ENCODE measurements at regions not wholly inside any gene's neighbourhood (a gene's known extent, or its start where the extent isn't known, plus 50 kb on each side); places are given as distances from the start of the nearest gene placed in this dataset.
"Not testable (repeated sequence)": the region's sequence is repeated elsewhere in the genome, so short reads cannot be mapped to it uniquely, and the experiment has no call there.

- Mint-ChIP-seq H3K4me1 (no peaks in the 10 kb centered on the region), H3K27me3 (peaks cover 0 to 5% of the 10 kb centered on the region in 2 donors)
- no peak for ATAC-seq (replicated peaks)
These were observed 749.1 kb upstream of the ARPP21 start for GRCh38 chr3:34890247-34890646.

DNA sequence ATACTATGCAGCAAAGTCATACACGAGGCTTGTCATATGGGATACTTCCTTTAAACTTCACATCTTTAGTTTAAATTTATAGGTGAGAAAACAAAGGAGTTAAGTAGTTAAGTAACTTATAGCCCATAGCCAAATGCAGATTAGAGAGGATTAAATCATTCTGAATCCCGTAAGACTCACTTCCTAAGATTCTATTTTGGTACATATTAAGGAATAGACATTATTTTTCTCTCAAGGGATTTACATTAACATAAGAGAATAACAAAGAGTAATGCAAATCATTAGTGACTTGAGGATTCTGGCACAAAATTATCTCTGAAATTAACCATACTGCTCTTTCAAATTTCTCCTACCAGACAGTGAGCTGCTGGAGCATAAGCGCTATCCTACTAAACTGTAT lies 747.4 kb upstream of the ARPP21 start:
- H3K4me3 Mint-ChIP-seq, result no peak overlapping the region
- no peaks in the 10 kb centered on the region for H3K4me1 Mint-ChIP-seq
- peaks cover 0 to 1% of the 10 kb centered on the region in 2 donors for H3K36me3 Mint-ChIP-seq
- ATAC-seq (replicated peaks) (no peak), DNase-seq (no peak)
- peaks cover 0 to 5% of the 10 kb centered on the region in 2 donors for H3K27me3 Mint-ChIP-seq
- H3K27ac Mint-ChIP-seq, result no peak overlapping the region
- peaks cover 0 to 2% of the 10 kb centered on the region in 2 donors for H3K9me3 Mint-ChIP-seq

More at GRCh38 chr3:34890247-34890646, 749.1 kb upstream of the ARPP21 start:
- H3K27ac Mint-ChIP-seq, result no peak overlapping the region
- peaks cover 0 to 1% of the 10 kb centered on the region in 2 donors for H3K36me3 Mint-ChIP-seq
- DNase-seq, result no peak
- no peak overlapping the region for H3K4me3 Mint-ChIP-seq
- peaks cover 0 to 2% of the 10 kb centered on the region in 2 donors for H3K9me3 Mint-ChIP-seq

DNA sequence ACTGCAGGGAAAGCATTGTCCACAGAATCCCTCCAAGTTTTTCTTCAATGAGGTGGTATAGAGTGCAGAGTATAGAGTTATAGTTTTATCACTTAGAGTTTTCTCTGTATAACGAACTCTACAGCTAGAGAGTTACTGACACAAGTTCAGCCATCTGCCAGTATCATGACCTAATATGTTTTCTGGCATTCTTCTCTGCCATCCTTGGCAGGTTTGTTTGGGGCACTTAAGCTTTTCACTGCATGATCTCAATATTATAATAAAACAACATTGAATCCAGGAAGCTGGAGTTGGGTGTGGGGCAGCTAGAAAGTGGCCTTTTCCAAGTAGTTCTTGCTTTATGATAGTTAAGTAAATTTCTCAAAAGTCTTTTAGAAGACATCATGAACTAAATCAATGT lies 743.5 kb upstream of the ARPP21 start:
- DNase-seq (no peak), ATAC-seq (replicated peaks) (no peak)
- Mint-ChIP-seq H3K4me1 (no peaks in the 10 kb centered on the region), H3K4me3 (no peak overlapping the region), H3K36me3 (peaks cover 0 to 1% of the 10 kb centered on the region in 2 donors), H3K27me3 (peaks cover 5 to 6% of the 10 kb centered on the region in 2 donors), H3K9me3 (peaks cover 0 to 2% of the 10 kb centered on the region in 2 donors), H3K27ac (no peak overlapping the region)

GRCh38 chr3:34909679-34910078 lies 729.6 kb upstream of the ARPP21 start:
- not testable (repeated sequence) for H3K4me1 Mint-ChIP-seq

DNA sequence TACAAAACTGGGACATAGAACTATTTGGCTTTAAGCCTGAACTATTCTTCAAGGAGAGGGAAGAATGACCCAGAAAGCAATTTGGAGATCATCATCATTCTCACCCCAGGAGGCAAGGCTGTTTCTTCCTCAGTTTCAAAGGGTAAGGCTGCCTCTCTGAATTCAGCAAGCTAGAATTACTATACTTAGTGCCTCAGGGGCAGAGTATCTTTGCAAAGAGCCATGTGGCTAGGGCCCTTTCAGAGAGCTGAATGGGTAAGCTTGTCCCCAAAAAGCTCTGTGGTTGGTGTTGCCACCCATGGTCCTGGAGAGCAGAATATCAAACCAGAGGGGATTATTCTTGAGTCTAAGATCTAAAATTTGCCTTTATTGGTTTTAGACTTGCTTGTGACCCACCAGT lies 720.3 kb upstream of the ARPP21 start:
- ATAC-seq (replicated peaks), result no peak
- H3K4me3 Mint-ChIP-seq, result no peak overlapping the region
- no peaks in the 10 kb centered on the region for H3K4me1 Mint-ChIP-seq
- peaks cover 0 to 1% of the 10 kb centered on the region in 2 donors for H3K9me3 Mint-ChIP-seq
- H3K27me3 Mint-ChIP-seq, result no peaks in the 10 kb centered on the region
- H3K36me3 Mint-ChIP-seq, result no peaks in the 10 kb centered on the region
- no peak for DNase-seq
- H3K27ac Mint-ChIP-seq, result no peak overlapping the region

More at GRCh38 chr3:34909679-34910078, 729.6 kb upstream of the ARPP21 start:
- not testable (repeated sequence) for H3K27ac Mint-ChIP-seq; H3K9me3 Mint-ChIP-seq; H3K4me3 Mint-ChIP-seq; ATAC-seq (replicated peaks); H3K36me3 Mint-ChIP-seq; H3K27me3 Mint-ChIP-seq; DNase-seq

- no peaks in the 10 kb centered on the region for H3K4me1 Mint-ChIP-seq
- DNase-seq (no peak), ATAC-seq (replicated peaks) (no peak)
- H3K27me3 Mint-ChIP-seq, result no peaks in the 10 kb centered on the region
- no peak overlapping the region for H3K4me3 Mint-ChIP-seq
- no peak overlapping the region for H3K27ac Mint-ChIP-seq
- H3K9me3 Mint-ChIP-seq, result peaks cover 0 to 1% of the 10 kb centered on the region in 2 donors
- no peaks in the 10 kb centered on the region for H3K36me3 Mint-ChIP-seq
These were observed 718.5 kb upstream of the ARPP21 start for GRCh38 chr3:34920806-34921205.

GRCh38 chr3:34924961-34925360 lies 714.4 kb upstream of the ARPP21 start:
- DNase-seq, result no peak
- Mint-ChIP-seq H3K27ac (no peak overlapping the region), H3K4me3 (no peak overlapping the region), H3K27me3 (no peaks in the 10 kb centered on the region), H3K36me3 (no peaks in the 10 kb centered on the region), H3K9me3 (no peaks in the 10 kb centered on the region), H3K4me1 (no peaks in the 10 kb centered on the region)
- no peak for ATAC-seq (replicated peaks)

GRCh38 chr3:34925851-34926250 lies 713.5 kb upstream of the ARPP21 start:
- Mint-ChIP-seq H3K9me3 (no peaks in the 10 kb centered on the region), H3K4me1 (no peaks in the 10 kb centered on the region), H3K27me3 (no peaks in the 10 kb centered on the region), H3K36me3 (no peaks in the 10 kb centered on the region), H3K4me3 (no peak overlapping the region), H3K27ac (no peak overlapping the region)
- ATAC-seq (replicated peaks) (no peak), DNase-seq (no peak)

GRCh38 chr3:34929036-34929435 lies 710.3 kb upstream of the ARPP21 start:
- H3K27me3 Mint-ChIP-seq, result peaks cover 0 to 5% of the 10 kb centered on the region in 2 donors
- H3K4me1 Mint-ChIP-seq, result no peaks in the 10 kb centered on the region
- ATAC-seq (replicated peaks), result no peak
- no peak overlapping the region for H3K4me3 Mint-ChIP-seq
- DNase-seq, result no peak
- no peaks in the 10 kb centered on the region for H3K36me3 Mint-ChIP-seq
- H3K9me3 Mint-ChIP-seq, result peaks cover 9 to 13% of the 10 kb centered on the region in 2 donors
- no peak overlapping the region for H3K27ac Mint-ChIP-seq

DNA sequence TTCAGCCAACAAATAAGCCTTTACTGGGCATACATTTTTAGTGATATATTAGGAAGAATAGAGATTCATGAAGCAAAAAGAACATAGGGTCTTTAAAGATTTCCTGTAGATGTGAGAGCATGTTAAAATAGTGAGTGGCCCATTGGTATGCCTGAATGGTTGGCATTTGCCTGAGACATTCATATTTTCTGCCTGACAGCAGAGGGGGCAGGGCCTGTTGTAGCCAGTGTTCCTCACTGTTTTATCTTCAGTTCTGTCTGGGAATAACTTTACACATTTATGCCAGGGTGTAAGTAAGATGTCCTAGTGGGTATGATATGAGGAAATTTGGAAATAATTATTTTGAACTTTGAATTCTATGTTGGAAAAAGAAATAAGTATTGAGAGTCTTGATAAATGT lies 704.7 kb upstream of the ARPP21 start:
- Mint-ChIP-seq H3K36me3 (no peaks in the 10 kb centered on the region), H3K4me3 (no peak overlapping the region), H3K4me1 (no peaks in the 10 kb centered on the region), H3K27ac (no peak overlapping the region), H3K27me3 (peaks cover 0 to 5% of the 10 kb centered on the region in 2 donors), H3K9me3 (peaks cover 9 to 13% of the 10 kb centered on the region in 2 donors)
- DNase-seq (no peak), ATAC-seq (replicated peaks) (no peak)

GRCh38 chr3:34938784-34939183 lies 700.5 kb upstream of the ARPP21 start:
- no peak overlapping the region for H3K27ac Mint-ChIP-seq
- DNase-seq, result no peak
- no peak for ATAC-seq (replicated peaks)
- H3K4me1 Mint-ChIP-seq, result no peaks in the 10 kb centered on the region
- H3K36me3 Mint-ChIP-seq, result no peaks in the 10 kb centered on the region
- no peak overlapping the region for H3K4me3 Mint-ChIP-seq
- no peaks in the 10 kb centered on the region for H3K27me3 Mint-ChIP-seq
- peaks cover 0 to 3% of the 10 kb centered on the region in 2 donors for H3K9me3 Mint-ChIP-seq

- H3K36me3 Mint-ChIP-seq, result no peaks in the 10 kb centered on the region
- ATAC-seq (replicated peaks) (no peak), DNase-seq (no peak)
- H3K27me3 Mint-ChIP-seq, result no peaks in the 10 kb centered on the region
- peaks cover 0 to 3% of the 10 kb centered on the region in 2 donors for H3K9me3 Mint-ChIP-seq
- no peak overlapping the region for H3K27ac Mint-ChIP-seq
- H3K4me1 Mint-ChIP-seq, result no peaks in the 10 kb centered on the region
- no peak overlapping the region for H3K4me3 Mint-ChIP-seq
These were observed 697.1 kb upstream of the ARPP21 start for GRCh38 chr3:34942256-34942655.

- no peaks in the 10 kb centered on the region for H3K9me3 Mint-ChIP-seq
- no peak for ATAC-seq (replicated peaks)
- no peak overlapping the region for H3K4me3 Mint-ChIP-seq
- H3K4me1 Mint-ChIP-seq, result no peaks in the 10 kb centered on the region
- H3K27me3 Mint-ChIP-seq, result no peaks in the 10 kb centered on the region
- no peak for DNase-seq
- no peak overlapping the region for H3K27ac Mint-ChIP-seq
- no peaks in the 10 kb centered on the region for H3K36me3 Mint-ChIP-seq
These were observed 691.5 kb upstream of the ARPP21 start for GRCh38 chr3:34947834-34948233.

DNA sequence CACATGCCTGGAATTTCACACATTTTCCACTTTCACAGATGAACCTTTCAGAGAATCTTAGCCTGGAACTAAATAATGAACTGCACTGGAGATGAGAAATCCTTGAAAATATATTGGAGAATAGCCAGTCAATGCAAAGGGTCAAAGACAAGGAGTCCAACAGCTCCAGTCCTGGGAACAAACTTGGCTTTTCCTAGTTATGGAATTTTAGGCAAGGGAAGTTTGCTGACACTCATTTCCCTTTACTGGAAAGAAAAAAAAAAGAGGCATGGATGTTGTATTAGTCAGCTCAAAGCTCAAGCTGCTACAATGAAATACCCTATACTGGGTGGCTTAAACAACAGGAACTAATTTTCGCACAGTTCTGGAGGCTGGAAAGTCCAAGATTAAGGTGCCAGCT lies 690.8 kb upstream of the ARPP21 start:
- Mint-ChIP-seq H3K36me3 (no peaks in the 10 kb centered on the region), H3K27ac (no peak overlapping the region), H3K9me3 (no peaks in the 10 kb centered on the region), H3K4me1 (no peaks in the 10 kb centered on the region), H3K4me3 (no peak overlapping the region), H3K27me3 (no peaks in the 10 kb centered on the region)
- no peak for DNase-seq
- ATAC-seq (replicated peaks), result no peak

DNA sequence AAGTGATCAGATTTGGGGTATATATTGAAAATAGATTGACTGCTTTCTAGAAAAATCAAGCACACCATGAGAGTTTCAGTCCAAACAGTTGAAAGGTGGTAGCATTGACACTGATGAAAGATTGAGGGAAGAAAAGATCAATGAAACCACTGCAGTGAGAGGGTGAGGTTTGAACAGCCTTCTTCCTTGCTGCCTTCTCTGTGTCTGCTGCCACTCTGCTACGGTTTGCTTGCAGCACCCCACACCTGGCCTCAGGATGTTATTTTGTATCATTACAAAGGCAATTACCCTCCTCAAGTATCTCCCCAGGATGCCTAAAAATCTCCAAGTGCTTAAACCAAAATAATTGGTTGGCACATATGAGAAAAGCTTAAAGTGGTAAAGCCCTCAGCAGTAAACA lies 683.6 kb upstream of the ARPP21 start:
- Mint-ChIP-seq H3K4me3 (no peak overlapping the region), H3K9me3 (no peaks in the 10 kb centered on the region), H3K27ac (no peak overlapping the region), H3K27me3 (no peaks in the 10 kb centered on the region), H3K36me3 (no peaks in the 10 kb centered on the region), H3K4me1 (no peaks in the 10 kb centered on the region)
- DNase-seq (no peak), ATAC-seq (replicated peaks) (no peak)

DNA sequence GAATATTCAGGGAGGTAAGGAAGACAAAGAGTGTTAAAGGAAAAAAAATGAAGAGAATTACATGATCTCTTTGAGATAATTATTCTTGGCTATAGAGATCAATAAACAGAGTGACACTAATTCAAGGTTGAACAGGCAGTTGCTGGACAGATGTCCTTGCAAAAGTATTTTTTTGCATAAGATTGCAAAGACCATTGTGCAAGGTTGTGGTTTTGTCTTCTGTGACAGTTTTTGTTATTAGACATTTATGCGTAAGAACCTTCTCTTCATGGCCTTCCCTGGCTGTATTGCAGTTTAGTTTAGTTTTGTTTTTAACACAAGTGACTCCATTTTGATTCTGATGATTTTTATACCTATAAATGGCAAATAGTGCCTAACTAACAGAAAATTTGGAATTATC lies 682.8 kb upstream of the ARPP21 start:
- H3K27me3 Mint-ChIP-seq, result no peaks in the 10 kb centered on the region
- no peaks in the 10 kb centered on the region for H3K36me3 Mint-ChIP-seq
- no peaks in the 10 kb centered on the region for H3K4me1 Mint-ChIP-seq
- no peaks in the 10 kb centered on the region for H3K9me3 Mint-ChIP-seq
- H3K4me3 Mint-ChIP-seq, result no peak overlapping the region
- ATAC-seq (replicated peaks) (no peak), DNase-seq (no peak)
- H3K27ac Mint-ChIP-seq, result no peak overlapping the region

Data from stimulated activated naive B cell treated with anti-CD40 and anti-IgM and Interleukin-4, amounts not matched to agents 10 μg/mL and 1 μg/mL and 100 μg/mL, for 72 hours (primary cell).